SJCRH30 (cell line): ENCODE measurements at regions not wholly inside any gene's neighbourhood (a gene's known extent, or its start where the extent isn't known, plus 50 kb on each side); places are given as distances from the start of the nearest gene placed in this dataset.

Experiments used
- DNase-seq, 2 experiments: peaks; one replicate each; pipeline ENCODE4 v3.0.0-alpha.2; 2015 to 2020
- H3K27ac ChIP-seq: fragments of 250-450 bp; sonication (Bioruptor Pico); 2 replicates; pipeline ENCODE4 v1.5.1; 2020; ENCODE audit warnings: mild to moderate bottlenecking, moderate library complexity
- H3K27me3 ChIP-seq: fragments of 250-450 bp; sonication (Bioruptor Pico); 2 replicates; pipeline ENCODE4 v1.5.1; 2020; ENCODE audit warnings: mild to moderate bottlenecking, moderate library complexity
- H3K36me3 ChIP-seq: fragments of 250-450 bp; sonication (Bioruptor Pico); 2 replicates; pipeline ENCODE4 v1.5.1; 2020; ENCODE audit warnings: mild to moderate bottlenecking, moderate library complexity
- H3K4me1 ChIP-seq: fragments of 250-450 bp; sonication (Bioruptor Pico); 2 replicates; pipeline ENCODE4 v1.5.1; 2020; ENCODE audit warnings: mild to moderate bottlenecking, moderate library complexity
- H3K4me3 ChIP-seq: fragments of 250-450 bp; sonication (Bioruptor Pico); 2 replicates; pipeline ENCODE4 v1.5.1; 2020; ENCODE audit warnings: mild to moderate bottlenecking, moderate library complexity
- H3K9me3 ChIP-seq: fragments of 250-450 bp; sonication (Bioruptor Pico); replicated peaks from 2 replicates; pipeline ENCODE4 v1.5.1; 2020; ENCODE audit warnings: mild to moderate bottlenecking, moderate library complexity

DNA sequence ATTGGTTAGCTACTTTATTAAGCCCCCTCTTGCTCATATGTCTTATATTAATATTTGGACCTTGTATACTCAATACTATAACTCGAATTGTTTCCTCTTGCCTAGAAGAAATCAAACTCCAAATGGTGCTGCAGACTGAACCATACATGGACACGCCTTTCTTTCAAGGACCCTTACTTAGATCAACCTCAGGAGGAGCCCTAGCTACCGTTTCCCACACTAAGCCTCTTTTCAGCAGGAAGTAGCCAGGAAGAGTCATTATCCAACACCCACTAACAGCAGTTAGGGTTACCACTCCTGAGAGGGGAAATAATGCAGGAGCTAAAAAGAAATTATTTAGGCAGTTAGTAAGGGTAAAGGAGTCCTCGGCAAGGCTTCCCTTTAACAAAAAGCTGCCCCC is 243.8 kb upstream of the PUM3 start:
- DNase-seq, result no peak

DNA sequence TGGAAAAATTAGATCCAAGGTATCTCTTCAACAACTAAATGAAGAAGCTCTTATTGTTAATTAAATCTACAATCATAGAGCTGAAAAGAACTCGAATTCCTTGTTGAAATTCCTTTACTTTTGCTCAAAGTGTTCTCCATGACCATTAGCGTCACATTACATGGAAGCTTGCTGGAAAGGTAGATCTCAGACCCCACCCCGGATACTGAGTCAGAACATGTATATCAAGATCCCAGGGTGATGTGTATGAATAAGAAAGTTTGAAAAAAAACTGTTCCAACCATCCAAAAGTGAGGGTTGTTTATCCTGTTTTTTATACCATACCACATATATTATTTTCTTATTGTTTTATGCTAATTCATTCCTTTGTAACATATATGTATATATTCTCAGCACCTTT is 237.1 kb upstream of the PUM3 start:
- no peaks in the 10 kb centered on the region for H3K4me1 ChIP-seq
- no peaks in the 10 kb centered on the region for H3K9me3 ChIP-seq
- H3K27ac ChIP-seq, result no peak overlapping the region
- no peaks in the 10 kb centered on the region for H3K27me3 ChIP-seq
- H3K36me3 ChIP-seq, result no peaks in the 10 kb centered on the region
- H3K4me3 ChIP-seq, result no peak overlapping the region
- no peak for DNase-seq

More for the DNA sequence above, 243.8 kb upstream of the PUM3 start:
- H3K9me3 ChIP-seq, result no peaks in the 10 kb centered on the region
- no peaks in the 10 kb centered on the region for H3K27me3 ChIP-seq
- no peak overlapping the region for H3K4me3 ChIP-seq
- H3K4me1 ChIP-seq, result no peaks in the 10 kb centered on the region
- H3K36me3 ChIP-seq, result no peaks in the 10 kb centered on the region
- no peak overlapping the region for H3K27ac ChIP-seq

DNA sequence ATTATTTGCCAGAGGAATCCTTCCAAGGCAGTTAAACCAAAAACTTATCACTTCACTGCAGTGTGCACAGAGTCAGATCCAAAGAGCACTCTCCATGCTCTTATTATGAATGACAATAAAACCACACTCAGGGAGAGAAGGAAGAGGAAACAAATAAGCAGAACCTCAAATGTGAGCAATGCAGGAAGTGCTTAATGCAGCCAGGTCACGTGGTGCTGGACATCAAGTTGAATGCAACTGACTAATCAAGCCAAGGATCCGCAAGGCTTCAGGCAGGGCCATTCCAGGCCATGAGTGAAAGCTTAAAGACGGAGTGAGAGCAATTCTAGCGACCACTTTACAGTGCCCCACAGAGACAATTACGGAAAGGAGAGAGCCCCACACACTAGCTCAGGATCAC is 230.4 kb upstream of the PUM3 start:
- H3K4me3 ChIP-seq, result no peak overlapping the region
- H3K27ac ChIP-seq, result no peak overlapping the region
- DNase-seq, result no peak
- no peaks in the 10 kb centered on the region for H3K4me1 ChIP-seq
- no peaks in the 10 kb centered on the region for H3K36me3 ChIP-seq
- no peaks in the 10 kb centered on the region; the same call in 1 of the 2 replicates for H3K27me3 ChIP-seq
- H3K9me3 ChIP-seq, result no peaks in the 10 kb centered on the region

DNA sequence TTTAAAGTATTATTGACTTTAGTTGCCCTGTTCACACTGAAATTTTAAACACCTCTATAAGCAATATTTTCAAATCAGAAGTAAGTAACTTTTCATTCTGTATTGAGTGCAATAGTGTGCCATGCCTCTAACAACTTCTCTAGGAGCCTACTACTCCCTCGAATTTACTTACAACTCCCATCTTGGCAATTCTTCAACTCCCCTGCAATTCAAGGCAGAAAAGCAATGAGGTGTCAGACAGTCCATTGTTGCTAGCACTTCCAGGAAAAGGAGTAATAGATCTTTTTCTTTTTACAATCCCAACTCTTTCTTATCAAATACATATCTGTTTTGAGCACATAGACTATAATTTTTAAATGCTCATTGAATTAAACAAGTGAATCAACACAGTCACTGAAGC is 222.7 kb upstream of the PUM3 start:
- no peaks in the 10 kb centered on the region; the same call in 1 of the 2 replicates for H3K27me3 ChIP-seq
- no peak overlapping the region for H3K4me3 ChIP-seq
- H3K9me3 ChIP-seq, result no peaks in the 10 kb centered on the region
- no peaks in the 10 kb centered on the region for H3K4me1 ChIP-seq
- no peaks in the 10 kb centered on the region for H3K36me3 ChIP-seq
- H3K27ac ChIP-seq, result no peak overlapping the region
- DNase-seq, result no peak

DNA sequence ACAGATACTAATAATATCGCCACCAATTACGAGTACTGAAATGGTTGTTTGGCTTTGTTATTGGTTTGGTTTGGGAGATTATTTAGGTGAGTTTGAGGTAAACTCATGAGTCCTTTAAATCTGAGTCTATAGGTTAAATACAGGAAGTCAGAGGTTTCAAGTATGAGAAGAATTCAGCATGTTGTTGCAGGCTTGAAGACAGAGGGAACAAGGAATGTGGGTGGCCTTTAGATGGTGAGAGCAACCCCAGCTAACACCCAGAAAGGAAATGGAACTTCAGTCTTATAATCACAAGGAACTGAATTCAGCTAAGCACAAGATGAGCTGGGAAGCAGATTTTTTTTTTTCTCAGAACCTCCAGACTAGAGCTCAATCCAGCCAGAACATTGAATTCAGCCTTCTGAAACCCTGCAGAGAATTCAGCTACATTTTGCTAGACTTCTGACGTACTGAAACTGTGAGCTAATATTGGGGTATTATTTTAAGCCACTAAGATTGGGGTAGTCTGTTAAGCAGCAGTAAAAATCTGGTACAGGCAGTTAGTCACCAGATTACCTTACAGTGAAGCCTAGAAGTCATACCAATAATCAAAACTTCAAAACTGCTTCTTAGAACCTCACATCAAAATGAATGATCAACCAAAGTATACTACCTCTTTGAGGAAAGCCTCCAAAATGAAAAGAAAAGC is 216.0 kb upstream of the PUM3 start:
- no peak overlapping the region for H3K4me3 ChIP-seq
- no peak overlapping the region for H3K27ac ChIP-seq
- no peak for DNase-seq
- no peaks in the 10 kb centered on the region for H3K36me3 ChIP-seq
- H3K27me3 ChIP-seq, result no peaks in the 10 kb centered on the region
- H3K4me1 ChIP-seq, result no peaks in the 10 kb centered on the region
- no peaks in the 10 kb centered on the region for H3K9me3 ChIP-seq

DNA sequence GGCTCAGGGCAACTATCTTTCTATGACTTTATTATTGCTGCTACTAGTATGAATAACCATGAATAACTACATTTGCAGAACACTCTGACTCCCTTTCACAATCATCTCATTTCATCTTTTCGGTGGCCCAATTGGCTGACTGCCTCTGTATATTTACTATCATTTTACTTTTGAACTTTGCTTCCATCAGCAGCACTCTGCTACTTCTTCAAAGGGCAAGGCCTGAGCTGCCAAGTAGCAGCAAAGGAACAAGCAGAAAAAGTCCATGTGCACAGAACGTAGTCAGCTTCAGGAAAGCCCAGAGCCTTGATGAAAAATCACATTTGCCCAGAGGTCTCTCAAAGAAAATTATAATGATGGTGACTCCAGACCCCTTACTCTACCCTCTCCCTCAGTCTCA is 214.5 kb upstream of the PUM3 start:
- no peaks in the 10 kb centered on the region for H3K4me1 ChIP-seq
- no peak overlapping the region for H3K4me3 ChIP-seq

DNA sequence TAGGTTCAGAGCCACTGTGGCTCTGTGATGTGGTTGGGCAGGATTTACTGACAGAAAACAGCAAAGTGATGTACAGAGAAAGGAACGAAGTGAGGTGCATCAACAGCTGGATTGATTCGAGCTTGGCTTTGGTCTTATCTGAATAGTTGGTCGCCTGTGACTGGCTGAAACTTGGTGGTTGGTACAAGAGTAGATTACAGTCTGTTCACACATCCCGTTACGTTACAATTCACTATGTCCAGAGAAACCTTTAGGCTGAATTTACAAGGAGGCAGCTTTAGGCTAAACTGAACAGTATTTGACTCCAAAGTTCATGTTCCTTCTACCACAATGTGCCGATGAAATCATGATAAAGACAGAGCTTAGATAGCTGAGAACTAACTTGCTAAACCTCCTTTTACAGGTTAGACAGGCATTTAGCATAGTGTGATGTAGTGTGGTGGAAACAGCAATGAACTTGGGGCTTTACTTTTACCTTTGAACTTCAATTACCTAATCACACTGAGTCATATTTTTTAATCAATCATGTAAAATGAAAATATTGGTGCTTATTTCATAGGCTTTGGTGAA is 210.2 kb upstream of the PUM3 start:
- H3K9me3 ChIP-seq, result no peaks in the 10 kb centered on the region
- H3K36me3 ChIP-seq, result no peaks in the 10 kb centered on the region
- no peak overlapping the region for H3K27ac ChIP-seq
- no peaks in the 10 kb centered on the region for H3K27me3 ChIP-seq
- no peaks in the 10 kb centered on the region for H3K4me1 ChIP-seq
- H3K4me3 ChIP-seq, result no peak overlapping the region
- DNase-seq, result no peak

More for the DNA sequence above, 214.5 kb upstream of the PUM3 start:
- no peaks in the 10 kb centered on the region for H3K27me3 ChIP-seq
- no peaks in the 10 kb centered on the region for H3K36me3 ChIP-seq
- no peak overlapping the region for H3K27ac ChIP-seq
- no peaks in the 10 kb centered on the region for H3K9me3 ChIP-seq
- DNase-seq, result no peak

DNA sequence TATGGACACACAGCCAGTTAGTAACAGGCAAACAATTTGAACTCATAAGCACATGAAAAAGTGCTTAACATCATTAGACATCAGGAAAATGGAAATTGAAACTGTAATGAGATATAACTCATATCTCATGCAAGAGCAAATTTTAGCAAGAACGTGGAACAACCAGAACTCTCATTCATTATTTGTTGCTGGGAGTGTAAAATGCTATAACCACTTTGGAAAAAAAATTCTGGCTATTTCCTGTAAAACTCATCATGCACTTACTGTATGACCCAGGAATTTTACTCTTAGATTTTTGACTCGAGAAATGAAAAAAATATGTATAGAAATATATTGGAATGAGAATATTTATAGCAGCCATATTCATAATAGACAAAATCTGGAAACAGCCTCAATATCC is 205.7 kb upstream of the PUM3 start:
- H3K36me3 ChIP-seq, result no peaks in the 10 kb centered on the region
- no peaks in the 10 kb centered on the region for H3K27me3 ChIP-seq
- H3K4me1 ChIP-seq, result no peaks in the 10 kb centered on the region
- no peak overlapping the region for H3K4me3 ChIP-seq
- H3K9me3 ChIP-seq, result no peaks in the 10 kb centered on the region
- no peak for DNase-seq
- H3K27ac ChIP-seq, result no peak overlapping the region

DNA sequence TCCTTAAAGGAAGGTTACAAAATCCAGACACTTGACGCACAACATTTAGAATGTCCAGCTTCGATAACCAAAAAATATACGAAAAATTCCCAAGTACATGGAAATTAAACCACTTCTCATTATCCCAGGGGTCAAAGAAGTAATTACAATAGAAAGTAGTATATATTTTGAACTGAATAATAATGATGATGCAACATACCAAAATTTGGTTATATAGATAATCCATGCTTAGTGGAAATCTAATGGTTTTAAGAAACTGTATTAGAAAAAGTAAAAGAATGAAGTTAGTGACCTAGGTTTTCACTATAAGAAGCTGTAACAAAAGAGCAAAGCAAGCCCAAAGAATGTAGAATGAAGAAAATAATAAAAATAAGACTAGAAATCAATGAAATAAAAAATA is 204.0 kb upstream of the PUM3 start:
- Histone ChIP-seq H3K4me1 (no peaks in the 10 kb centered on the region), H3K9me3 (no peaks in the 10 kb centered on the region), H3K36me3 (no peaks in the 10 kb centered on the region), H3K27ac (no peak overlapping the region), H3K27me3 (no peaks in the 10 kb centered on the region), H3K4me3 (no peak overlapping the region)
- DNase-seq, result no peak

DNA sequence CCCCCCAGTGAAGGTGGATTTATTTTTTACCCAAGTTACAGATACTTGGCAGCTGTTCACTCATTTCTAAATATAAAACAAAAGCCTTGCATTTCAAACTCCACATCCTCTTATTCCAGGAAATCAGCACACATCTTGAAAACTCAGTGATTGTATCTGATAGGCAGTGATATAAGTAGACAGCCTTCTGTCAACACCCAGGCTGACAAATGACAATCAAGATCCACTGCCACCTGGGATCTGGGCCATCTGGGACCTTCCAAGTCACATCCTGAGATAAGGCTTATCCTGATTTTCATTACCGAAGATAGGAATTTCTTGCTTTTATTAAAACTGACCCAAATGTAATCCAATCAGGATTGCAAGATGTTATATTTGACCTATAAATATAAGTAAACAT is 201.3 kb upstream of the PUM3 start:
- DNase-seq, result no peak
- Histone ChIP-seq H3K27ac (no peak overlapping the region), H3K4me3 (no peak overlapping the region), H3K36me3 (no peaks in the 10 kb centered on the region), H3K9me3 (no peaks in the 10 kb centered on the region), H3K27me3 (no peaks in the 10 kb centered on the region), H3K4me1 (no peaks in the 10 kb centered on the region)

DNA sequence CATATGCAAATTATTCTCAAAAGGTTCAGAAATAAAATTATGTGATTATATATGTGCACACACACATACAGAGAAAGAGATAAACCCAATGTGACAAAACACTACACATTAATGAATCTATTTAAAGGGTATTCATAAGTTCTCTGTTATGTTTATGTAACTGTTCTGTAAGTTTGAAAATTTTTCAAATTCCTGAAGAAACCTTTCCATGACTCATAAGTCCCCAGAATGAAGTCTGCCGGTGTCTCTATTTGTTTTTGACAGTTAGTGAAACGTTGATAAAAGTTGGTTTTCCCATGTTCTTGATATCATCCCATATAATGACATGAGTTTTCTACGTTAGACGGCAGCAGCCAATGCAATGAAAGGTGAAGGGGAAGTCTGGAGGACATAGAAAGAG is 199.5 kb upstream of the PUM3 start:
- no peaks in the 10 kb centered on the region for H3K4me1 ChIP-seq
- no peaks in the 10 kb centered on the region for H3K36me3 ChIP-seq
- no peak overlapping the region for H3K27ac ChIP-seq
- DNase-seq, result no peak
- H3K9me3 ChIP-seq, result no peaks in the 10 kb centered on the region
- H3K27me3 ChIP-seq, result no peaks in the 10 kb centered on the region
- H3K4me3 ChIP-seq, result no peak overlapping the region

DNA sequence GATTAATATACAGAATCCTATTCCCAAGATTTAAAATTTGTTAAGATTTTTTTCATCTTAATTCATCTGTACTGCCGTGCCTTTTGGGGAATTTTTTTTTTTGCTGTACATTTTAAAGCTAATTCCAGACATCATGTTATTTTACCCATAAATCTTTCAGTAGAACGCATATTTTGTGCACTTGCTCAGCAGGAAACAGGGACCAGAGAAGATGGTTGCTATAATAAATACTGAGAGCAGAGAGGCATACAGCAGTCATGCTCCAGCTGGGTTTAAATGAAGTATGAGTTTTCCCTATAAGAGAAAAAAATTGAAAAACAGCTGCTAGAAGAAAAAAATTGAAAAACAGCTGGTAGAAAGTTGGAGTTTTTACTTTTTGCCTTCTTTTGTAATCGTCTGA is 196.9 kb upstream of the PUM3 start:
- Histone ChIP-seq H3K36me3 (no peaks in the 10 kb centered on the region), H3K4me1 (no peaks in the 10 kb centered on the region), H3K9me3 (no peaks in the 10 kb centered on the region), H3K27ac (no peak overlapping the region), H3K4me3 (no peak overlapping the region), H3K27me3 (no peaks in the 10 kb centered on the region)
- DNase-seq, result no peak

DNA sequence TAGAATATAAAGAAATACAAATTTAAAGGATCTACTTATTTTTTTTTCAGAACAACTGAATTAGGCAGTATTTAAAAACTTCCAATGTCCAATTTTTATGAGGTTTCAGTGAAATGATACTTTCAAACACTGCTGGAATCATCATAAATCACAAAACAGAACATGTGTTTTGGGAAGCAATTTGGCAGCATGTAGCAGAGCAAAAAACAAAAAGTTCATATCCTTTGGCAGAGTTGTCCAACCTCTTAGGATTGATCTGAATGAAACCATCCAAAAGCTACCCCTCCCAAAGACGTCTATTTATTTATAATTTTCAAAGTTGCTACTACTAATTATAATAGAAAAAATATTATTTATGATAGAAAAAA is 192.4 kb upstream of the PUM3 start:
- no peaks in the 10 kb centered on the region for H3K27me3 ChIP-seq
- H3K36me3 ChIP-seq, result no peaks in the 10 kb centered on the region
- no peak overlapping the region for H3K4me3 ChIP-seq
- no peak for DNase-seq
- H3K27ac ChIP-seq, result no peak overlapping the region
- H3K9me3 ChIP-seq, result no peaks in the 10 kb centered on the region
- H3K4me1 ChIP-seq, result no peaks in the 10 kb centered on the region

DNA sequence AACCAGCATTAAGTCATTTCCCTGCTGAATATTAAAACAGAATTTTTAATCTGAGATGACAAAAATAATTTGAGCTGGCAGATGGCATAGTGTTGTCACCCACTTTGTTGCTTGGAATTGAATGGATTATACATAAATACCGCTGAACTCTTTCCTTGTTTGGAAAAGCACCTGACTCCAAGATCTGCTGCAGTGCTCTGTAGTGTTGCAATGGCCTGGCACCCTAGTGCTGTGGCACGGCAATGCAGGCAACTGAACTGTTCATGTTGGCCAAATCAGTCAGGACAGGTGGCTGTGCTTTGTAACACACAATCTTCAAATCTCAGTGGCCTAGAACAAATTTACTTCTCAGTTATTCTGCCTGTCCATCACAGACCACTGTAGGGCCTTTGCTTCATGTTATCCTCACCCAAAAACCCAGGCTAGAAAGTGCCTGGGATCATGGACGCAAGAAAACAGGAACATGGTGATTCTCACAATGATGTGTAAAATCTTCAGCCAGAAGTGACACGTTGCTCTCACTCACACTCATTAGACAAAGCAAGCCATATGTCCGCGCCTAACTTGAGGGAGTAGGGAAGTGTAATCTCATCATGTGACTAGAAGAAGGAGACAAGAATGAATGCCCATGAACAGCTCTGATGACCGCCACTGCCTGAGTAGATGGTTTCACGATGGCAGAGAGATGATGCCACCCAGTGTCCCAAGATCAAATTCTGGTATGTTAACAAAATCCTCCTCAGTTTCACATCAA is 191.9 kb upstream of the PUM3 start:
- Histone ChIP-seq H3K9me3 (no peaks in the 10 kb centered on the region), H3K4me1 (no peaks in the 10 kb centered on the region), H3K27ac (no peak overlapping the region), H3K36me3 (no peaks in the 10 kb centered on the region), H3K4me3 (no peak overlapping the region), H3K27me3 (no peaks in the 10 kb centered on the region)
- DNase-seq, result no peak

DNA sequence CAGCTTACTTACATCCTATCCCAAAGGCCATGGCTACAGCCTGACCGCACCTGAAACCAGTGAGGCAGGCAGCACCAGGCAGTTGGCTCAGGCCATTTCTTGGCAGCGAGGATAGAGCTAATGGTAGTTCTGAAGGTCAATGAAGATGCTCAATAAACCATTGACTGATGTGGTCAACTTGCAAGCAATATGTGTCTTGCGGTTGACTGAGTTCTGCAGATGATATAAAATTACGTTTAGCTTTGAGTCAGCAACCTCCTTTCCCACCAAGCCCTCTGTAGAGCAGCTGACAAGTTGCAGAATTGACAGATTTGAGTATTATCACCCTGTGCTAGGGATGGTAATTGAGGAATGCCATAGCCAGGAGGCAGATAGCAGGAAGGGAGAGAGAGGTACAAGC is 189.0 kb upstream of the PUM3 start:
- Histone ChIP-seq H3K4me1 (no peaks in the 10 kb centered on the region), H3K9me3 (no peaks in the 10 kb centered on the region), H3K36me3 (no peaks in the 10 kb centered on the region), H3K27me3 (no peaks in the 10 kb centered on the region), H3K27ac (no peak overlapping the region), H3K4me3 (no peak overlapping the region)
- DNase-seq, result no peak

DNA sequence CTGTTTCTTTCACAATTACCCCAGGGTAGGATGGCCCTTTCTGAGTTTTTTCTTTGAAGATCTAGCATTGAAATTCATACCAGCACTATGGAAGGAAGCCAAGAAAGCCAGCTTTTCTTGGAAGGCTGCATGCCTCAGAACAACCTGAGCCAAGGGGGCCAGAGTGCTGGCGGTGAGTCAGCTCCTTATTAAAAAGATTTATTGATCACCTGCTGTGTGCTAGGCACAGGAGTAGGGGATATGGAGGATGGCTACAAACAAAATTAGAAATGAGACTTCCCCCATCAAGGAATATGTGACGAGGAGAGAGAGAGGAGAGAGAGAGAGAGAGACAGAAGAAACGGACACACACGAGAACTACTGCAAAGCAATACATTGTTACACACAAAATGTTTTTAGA is 184.6 kb upstream of the PUM3 start:
- Histone ChIP-seq H3K27ac (no peak overlapping the region), H3K36me3 (no peaks in the 10 kb centered on the region), H3K27me3 (no peaks in the 10 kb centered on the region), H3K9me3 (no peaks in the 10 kb centered on the region), H3K4me1 (no peaks in the 10 kb centered on the region), H3K4me3 (no peak overlapping the region)
- DNase-seq, result no peak
